ENCODE measurements at regions not wholly inside any gene's neighbourhood (a gene's known extent, or its start where the extent isn't known, plus 50 kb on each side); places are given as distances from the start of the nearest gene placed in this dataset.

- Histone ChIP-seq H3F3A (ENCODE audit: control insufficient read depth, insufficient read depth) (no peaks in the 10 kb centered on the region), H3K27me3 (ENCODE audit: control insufficient read depth, low read length) (no peaks in the 10 kb centered on the region)
- no peak for TF ChIP-seq EZH2phosphoT487 (IDR thresholded peaks at IDR 0.05; ENCODE audit: borderline replicate concordance, low read length)
- TF ChIP-seq CTCF (IDR thresholded peaks at IDR 0.05; ENCODE audit: low read depth, low read length, poor library complexity, severe bottlenecking): no peak
These were observed 257.6 kb upstream of the CPHXL start for GRCh38 chr16:75983741-75984381.

GRCh38 chr16:75987323-75987722 is 261.0 kb upstream of the CPHXL start:
- Histone ChIP-seq H3K27ac (ENCODE audit: low read depth, low read length) (no peak overlapping the region), H3K9me2 (replicated peaks; ENCODE audit: control insufficient read depth, low read length) (no peaks in the 10 kb centered on the region), H3K27me3 (ENCODE audit: control insufficient read depth, low read length) (no peaks in the 10 kb centered on the region)

More at GRCh38 chr16:75983741-75984381, 257.6 kb upstream of the CPHXL start:
- H3K4me3 ChIP-seq (ENCODE audit: low read length): no peak overlapping the region
- no peaks in the 10 kb centered on the region for H3K9me3 ChIP-seq (ENCODE audit: control insufficient read depth, insufficient read depth, low read length)
- H3K27ac ChIP-seq (ENCODE audit: low read depth, low read length): no peak overlapping the region
- no peaks in the 10 kb centered on the region for H3K36me3 ChIP-seq (ENCODE audit: control insufficient read depth, low read length)
- no peaks in the 10 kb centered on the region for H4K20me1 ChIP-seq (ENCODE audit: control insufficient read depth, insufficient read depth, low read depth, low read length)
- H3K4me1 ChIP-seq (ENCODE audit: control insufficient read depth, low read length): no peaks in the 10 kb centered on the region
- no peak overlapping the region for H3K4me2 ChIP-seq (ENCODE audit: low read length)
- no peaks in the 10 kb centered on the region for H3K9me2 ChIP-seq (replicated peaks; ENCODE audit: control insufficient read depth, low read length)
- H3K79me2 ChIP-seq (ENCODE audit: control insufficient read depth, low read length): no peaks in the 10 kb centered on the region

GRCh38 chr16:75996491-75996890 is 270.2 kb upstream of the CPHXL start:
- Histone ChIP-seq H3K36me3 (ENCODE audit: control insufficient read depth, low read length) (no peaks in the 10 kb centered on the region), H3K9me2 (replicated peaks; ENCODE audit: control insufficient read depth, low read length) (no peaks in the 10 kb centered on the region), H4K20me1 (ENCODE audit: control insufficient read depth, insufficient read depth, low read depth, low read length) (no peaks in the 10 kb centered on the region), H3K9me3 (ENCODE audit: control insufficient read depth, insufficient read depth, low read length) (no peaks in the 10 kb centered on the region), H3K4me2 (ENCODE audit: low read length) (no peak overlapping the region), H3F3A (ENCODE audit: control insufficient read depth, insufficient read depth) (no peaks in the 10 kb centered on the region), H3K79me2 (ENCODE audit: control insufficient read depth, low read length) (no peaks in the 10 kb centered on the region), H3K27ac (ENCODE audit: low read depth, low read length) (no peak overlapping the region), H3K27me3 (ENCODE audit: control insufficient read depth, low read length) (no peaks in the 10 kb centered on the region), H3K4me3 (ENCODE audit: low read length) (no peak overlapping the region), H3K4me1 (ENCODE audit: control insufficient read depth, low read length) (no peaks in the 10 kb centered on the region)
- TF ChIP-seq EZH2phosphoT487 (IDR thresholded peaks at IDR 0.05; ENCODE audit: borderline replicate concordance, low read length) (no peak), CTCF (IDR thresholded peaks at IDR 0.05; ENCODE audit: low read depth, low read length, poor library complexity, severe bottlenecking) (no peak)

More at GRCh38 chr16:75987323-75987722, 261.0 kb upstream of the CPHXL start:
- no peaks in the 10 kb centered on the region for H3K9me3 ChIP-seq (ENCODE audit: control insufficient read depth, insufficient read depth, low read length)
- H3K36me3 ChIP-seq (ENCODE audit: control insufficient read depth, low read length): no peaks in the 10 kb centered on the region
- H3K4me1 ChIP-seq (ENCODE audit: control insufficient read depth, low read length): no peaks in the 10 kb centered on the region
- H3K79me2 ChIP-seq (ENCODE audit: control insufficient read depth, low read length): no peaks in the 10 kb centered on the region
- H3K4me2 ChIP-seq (ENCODE audit: low read length): no peak overlapping the region
- no peak overlapping the region for H3K4me3 ChIP-seq (ENCODE audit: low read length)
- TF ChIP-seq EZH2phosphoT487 (IDR thresholded peaks at IDR 0.05; ENCODE audit: borderline replicate concordance, low read length) (no peak), CTCF (IDR thresholded peaks at IDR 0.05; ENCODE audit: low read depth, low read length, poor library complexity, severe bottlenecking) (no peak)
- no peaks in the 10 kb centered on the region for H3F3A ChIP-seq (ENCODE audit: control insufficient read depth, insufficient read depth)
- no peaks in the 10 kb centered on the region for H4K20me1 ChIP-seq (ENCODE audit: control insufficient read depth, insufficient read depth, low read depth, low read length)
